ENCODE measurements at regions not wholly inside any gene's neighbourhood (a gene's known extent, or its start where the extent isn't known, plus 50 kb on each side); places are given as distances from the start of the nearest gene placed in this dataset.

DNA sequence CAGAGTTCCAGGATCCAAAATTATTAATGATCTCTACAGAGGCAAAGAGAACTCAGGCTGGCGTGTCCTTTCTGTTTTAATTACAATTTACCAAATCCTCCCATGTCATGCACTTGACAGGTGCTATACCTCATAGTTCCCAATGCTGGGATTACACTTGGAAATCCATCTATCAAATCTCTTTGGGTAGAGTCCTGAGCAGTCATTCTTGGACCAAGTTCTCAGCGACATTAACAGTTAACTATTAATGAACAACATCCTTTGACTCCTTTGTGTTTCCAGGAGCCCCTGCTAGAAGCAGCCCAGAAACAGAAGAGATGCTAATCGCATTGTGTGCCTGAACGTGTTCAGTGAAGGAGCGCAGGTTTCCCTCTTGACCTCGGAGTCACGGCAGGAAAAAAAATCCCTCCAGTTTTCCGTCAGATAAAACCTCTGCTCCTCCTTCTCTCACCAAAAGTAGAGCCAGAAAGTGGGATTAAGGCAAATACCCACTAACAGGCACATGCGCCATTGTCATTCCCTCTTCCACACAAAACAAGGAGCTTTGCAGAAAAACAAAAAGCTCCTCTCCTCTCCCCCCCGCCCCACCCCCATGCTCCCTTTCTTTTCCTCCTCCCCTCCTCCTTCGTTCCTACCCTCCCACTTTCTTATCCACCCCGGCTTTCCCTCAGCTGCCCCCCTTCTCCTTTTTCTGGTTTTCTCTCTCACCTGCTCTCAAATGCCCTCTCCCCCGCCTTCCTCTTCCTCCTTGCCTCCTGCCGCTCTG lies 224.7 kb downstream of the ZIC5 start:
- H3K4me1 ChIP-seq, result no peaks in the 10 kb centered on the region
- no peak for DNase-seq
- intact Hi-C loops (cut with DNase I; ENCODE audit: low total_unique reads), result no loop called here
- no peak overlapping the region for H3K27ac ChIP-seq
- no peaks in the 10 kb centered on the region for H3K36me3 ChIP-seq
- H3K9me3 ChIP-seq, result no peaks in the 10 kb centered on the region
- H3K4me3 ChIP-seq, result no peak overlapping the region
- H3K27me3 ChIP-seq, result no peaks in the 10 kb centered on the region
- TF ChIP-seq, protein P1, sequence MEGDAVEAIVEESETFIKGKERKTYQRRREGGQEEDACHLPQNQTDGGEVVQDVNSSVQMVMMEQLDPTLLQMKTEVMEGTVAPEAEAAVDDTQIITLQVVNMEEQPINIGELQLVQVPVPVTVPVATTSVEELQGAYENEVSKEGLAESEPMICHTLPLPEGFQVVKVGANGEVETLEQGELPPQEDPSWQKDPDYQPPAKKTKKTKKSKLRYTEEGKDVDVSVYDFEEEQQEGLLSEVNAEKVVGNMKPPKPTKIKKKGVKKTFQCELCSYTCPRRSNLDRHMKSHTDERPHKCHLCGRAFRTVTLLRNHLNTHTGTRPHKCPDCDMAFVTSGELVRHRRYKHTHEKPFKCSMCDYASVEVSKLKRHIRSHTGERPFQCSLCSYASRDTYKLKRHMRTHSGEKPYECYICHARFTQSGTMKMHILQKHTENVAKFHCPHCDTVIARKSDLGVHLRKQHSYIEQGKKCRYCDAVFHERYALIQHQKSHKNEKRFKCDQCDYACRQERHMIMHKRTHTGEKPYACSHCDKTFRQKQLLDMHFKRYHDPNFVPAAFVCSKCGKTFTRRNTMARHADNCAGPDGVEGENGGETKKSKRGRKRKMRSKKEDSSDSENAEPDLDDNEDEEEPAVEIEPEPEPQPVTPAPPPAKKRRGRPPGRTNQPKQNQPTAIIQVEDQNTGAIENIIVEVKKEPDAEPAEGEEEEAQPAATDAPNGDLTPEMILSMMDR (IDR thresholded peaks at IDR 0.05), result no peak
- TF ChIP-seq POLR2A (IDR thresholded peaks at IDR 0.05), result no peak

DNA sequence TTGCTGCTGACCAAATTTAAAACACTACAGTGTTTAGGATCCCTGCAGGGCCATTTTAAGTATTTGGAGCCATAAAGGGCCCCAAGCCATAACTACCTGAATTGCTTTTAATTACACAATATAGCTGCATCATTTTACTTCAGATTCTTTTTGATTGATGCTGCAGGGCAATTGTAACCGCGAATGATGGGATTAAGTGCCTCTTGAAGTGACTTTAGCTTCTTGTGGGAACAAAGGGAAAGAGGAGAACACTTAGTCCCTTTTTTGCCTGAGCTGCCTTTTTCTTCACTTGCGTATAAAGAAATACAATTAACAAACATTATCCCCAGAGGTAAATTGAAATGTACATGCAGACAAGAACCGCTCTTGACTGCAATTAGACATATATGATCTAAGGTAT lies 228.5 kb downstream of the ZIC5 start:
- H3K4me3 ChIP-seq, result no peak overlapping the region
- TF ChIP-seq, protein P1 (IDR thresholded peaks at IDR 0.05), result no peak
- TF ChIP-seq POLR2A (IDR thresholded peaks at IDR 0.05), result no peak

DNA sequence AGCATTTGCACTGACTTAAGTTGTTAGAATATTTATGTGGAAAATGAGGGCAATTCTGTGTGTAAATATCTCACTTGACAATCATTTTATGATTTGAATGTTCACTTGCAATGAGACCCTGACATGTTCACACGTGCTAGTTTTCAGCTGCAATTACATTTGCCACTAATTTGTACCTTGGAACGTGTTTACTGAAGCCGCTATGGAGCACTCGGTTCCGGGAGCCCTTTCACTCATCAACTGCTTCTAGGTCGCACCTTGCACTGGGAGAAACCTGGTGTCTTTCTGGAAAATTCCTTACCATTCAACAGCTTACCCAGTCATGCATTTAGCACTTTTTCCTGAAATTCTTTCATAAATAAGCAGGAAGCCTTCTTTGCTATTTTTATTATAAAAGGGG lies 229.6 kb downstream of the ZIC5 start:
- no peaks in the 10 kb centered on the region for H3K27me3 ChIP-seq
- H3K27ac ChIP-seq, result no peak overlapping the region
- no peak for TF ChIP-seq POLR2A (IDR thresholded peaks at IDR 0.05)
- TF ChIP-seq, protein P1 (IDR thresholded peaks at IDR 0.05), result no peak
- no peaks in the 10 kb centered on the region for H3K4me1 ChIP-seq
- no peaks in the 10 kb centered on the region for H3K36me3 ChIP-seq
- no peak for DNase-seq
- H3K4me3 ChIP-seq, result no peak overlapping the region
- intact Hi-C loops (cut with DNase I; ENCODE audit: low total_unique reads), result no loop called here
- H3K9me3 ChIP-seq, result no peaks in the 10 kb centered on the region

More for the DNA sequence above, 228.5 kb downstream of the ZIC5 start:
- no peaks in the 10 kb centered on the region for H3K36me3 ChIP-seq
- H3K27me3 ChIP-seq, result no peaks in the 10 kb centered on the region
- DNase-seq, result no peak
- intact Hi-C loops (cut with DNase I; ENCODE audit: low total_unique reads), result no loop called here
- no peaks in the 10 kb centered on the region for H3K9me3 ChIP-seq
- no peak overlapping the region for H3K27ac ChIP-seq
- no peaks in the 10 kb centered on the region for H3K4me1 ChIP-seq

DNA sequence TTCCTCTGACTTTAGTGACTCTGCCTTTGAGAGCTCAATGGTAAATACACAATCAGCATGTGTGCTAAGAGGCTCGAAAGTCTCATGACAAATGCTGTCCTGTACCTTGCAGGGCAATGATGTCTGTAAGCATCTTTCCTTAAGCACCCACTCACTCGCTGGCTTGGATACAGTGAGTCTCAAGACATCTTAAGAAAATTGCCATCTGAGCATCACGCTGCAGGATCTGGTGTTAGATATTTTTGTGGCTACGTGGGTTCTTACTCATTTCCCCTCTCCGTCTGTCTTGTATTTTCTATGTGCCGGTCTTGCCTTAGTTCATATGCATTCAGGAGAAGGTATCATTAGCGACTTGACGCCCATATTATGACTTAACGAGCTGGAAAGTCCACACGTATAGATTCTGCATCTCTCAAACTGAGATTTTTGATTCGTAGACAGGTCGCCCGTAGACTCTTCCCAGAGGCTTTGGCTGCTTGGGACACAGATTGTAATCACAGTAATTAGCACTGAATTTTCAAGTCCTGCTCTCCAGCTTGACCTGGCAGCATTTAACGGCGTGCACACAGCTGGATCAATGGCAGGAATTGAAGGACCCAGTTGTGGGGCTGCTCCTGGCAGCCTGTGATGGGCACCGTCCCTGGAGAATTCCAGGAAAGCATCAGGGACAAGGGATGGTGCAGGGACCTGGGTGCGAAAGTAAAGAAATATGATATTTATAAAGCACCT lies 231.2 kb downstream of the ZIC5 start:
- TF ChIP-seq, protein P1 (IDR thresholded peaks at IDR 0.05), result no peak
- TF ChIP-seq POLR2A (IDR thresholded peaks at IDR 0.05), result no peak
- no peaks in the 10 kb centered on the region for H3K9me3 ChIP-seq
- no peaks in the 10 kb centered on the region for H3K4me1 ChIP-seq
- H3K27me3 ChIP-seq, result no peaks in the 10 kb centered on the region
- intact Hi-C loops (cut with DNase I; ENCODE audit: low total_unique reads), result no loop called here
- no peak for DNase-seq
- no peaks in the 10 kb centered on the region for H3K36me3 ChIP-seq
- H3K4me3 ChIP-seq, result no peak overlapping the region
- no peak overlapping the region for H3K27ac ChIP-seq

DNA sequence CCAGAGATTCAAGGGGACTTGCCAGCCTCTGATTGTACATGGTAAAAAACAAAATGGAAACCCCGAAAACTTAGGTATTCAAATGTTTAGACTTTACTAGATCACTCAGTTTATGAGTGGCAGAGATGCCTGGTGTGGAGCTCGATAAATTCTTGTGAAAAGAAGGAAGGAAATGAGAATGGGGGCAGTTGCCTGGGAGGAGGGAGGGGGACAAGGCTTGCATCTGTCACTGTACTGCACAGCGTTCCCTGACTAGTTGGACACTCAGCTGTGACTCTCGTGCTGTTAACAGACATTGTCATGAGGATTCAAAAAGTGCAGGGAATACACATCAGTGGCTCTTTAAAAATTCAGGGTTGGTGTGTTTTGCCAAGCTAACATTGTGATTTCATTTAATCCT lies 232.9 kb downstream of the ZIC5 start:
- Histone ChIP-seq H3K4me3 (no peak overlapping the region), H3K4me1 (no peaks in the 10 kb centered on the region), H3K27me3 (no peaks in the 10 kb centered on the region), H3K9me3 (no peaks in the 10 kb centered on the region), H3K27ac (no peak overlapping the region), H3K36me3 (no peaks in the 10 kb centered on the region)
- TF ChIP-seq POLR2A (IDR thresholded peaks at IDR 0.05), result no peak
- TF ChIP-seq, protein P1 (IDR thresholded peaks at IDR 0.05), result no peak
- no peak for DNase-seq
- intact Hi-C loops (cut with DNase I; ENCODE audit: low total_unique reads), result no loop called here

Measured in uterus (tissue), 3 donors.